Superior temporal gyrus (tissue), 1 donor: ENCODE measurements at regions not wholly inside any gene's neighbourhood (a gene's known extent, or its start where the extent isn't known, plus 50 kb on each side); places are given as distances from the start of the nearest gene placed in this dataset.

Experiments used
- DNase-seq: peaks from one replicate; pipeline ENCODE4 v3.0.0-alpha.2; 2016; ENCODE audit errors: extremely low spot score

DNA sequence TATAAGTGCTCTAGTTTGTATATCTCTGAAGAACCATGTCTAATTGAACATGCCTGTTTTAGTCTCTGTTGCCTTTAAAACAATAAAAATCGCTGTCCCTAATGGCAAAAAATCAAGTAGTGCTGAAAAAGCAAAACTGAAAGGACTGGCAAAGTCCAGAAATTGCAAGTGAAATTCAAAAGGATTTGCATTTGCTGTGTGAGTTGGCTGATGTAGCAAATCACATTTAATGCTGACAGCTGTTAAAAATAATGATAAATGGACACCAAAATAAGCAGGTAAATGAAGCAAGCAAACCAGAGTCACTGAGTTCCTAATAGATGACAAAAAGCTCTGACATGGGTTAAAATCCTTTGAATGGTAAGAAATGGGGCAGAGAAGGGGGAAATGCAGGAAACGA, 874.1 kb downstream of the GRM8 start:
- no peak for DNase-seq

DNA sequence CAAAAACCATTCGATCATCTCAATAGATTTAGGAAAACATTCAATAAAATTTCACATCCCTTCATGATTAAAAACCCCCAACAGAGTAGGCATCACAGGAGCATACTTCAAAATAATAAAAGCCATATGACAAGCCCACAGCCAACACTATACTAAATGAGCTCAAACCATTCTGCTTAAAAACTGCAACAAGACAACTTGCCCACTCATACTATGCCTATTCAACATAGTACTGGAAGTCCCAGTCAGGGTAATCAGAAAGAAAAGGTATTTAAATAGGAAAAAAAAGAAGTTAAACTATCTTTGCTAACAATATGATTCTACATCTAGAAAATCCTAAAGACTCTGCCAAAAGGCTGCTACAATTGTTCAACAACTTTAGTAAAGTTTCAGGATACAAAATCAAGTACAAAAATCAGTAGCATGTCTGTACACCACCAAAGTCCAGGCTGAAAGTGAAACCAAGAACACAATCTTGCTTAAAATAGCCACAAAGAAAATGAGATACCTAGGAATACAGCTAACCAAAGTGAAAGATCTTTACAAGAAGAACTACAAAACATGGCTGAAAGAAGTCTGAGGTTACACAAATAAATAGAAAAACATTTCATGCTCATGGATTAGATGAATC, 882.6 kb downstream of the GRM8 start:
- no peak for DNase-seq

DNA sequence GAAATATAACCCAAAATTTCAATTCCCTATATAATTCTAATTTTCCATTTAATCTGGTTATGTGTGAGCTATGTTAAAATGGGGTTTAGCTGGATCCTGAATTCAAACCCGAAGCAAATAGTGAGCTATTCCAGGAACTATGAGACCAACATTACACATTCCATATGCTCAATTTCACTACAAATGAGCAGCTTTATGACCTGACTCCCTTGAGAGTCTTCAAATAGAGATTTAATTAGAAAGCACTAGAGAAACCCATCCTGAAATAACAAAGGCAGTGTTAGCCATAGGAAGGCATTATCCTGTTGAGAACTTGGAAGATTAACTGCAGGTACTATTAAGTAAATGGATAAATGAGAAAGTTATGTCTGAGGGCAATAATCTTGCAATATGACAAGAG, 890.0 kb downstream of the GRM8 start:
- no peak for DNase-seq

DNA sequence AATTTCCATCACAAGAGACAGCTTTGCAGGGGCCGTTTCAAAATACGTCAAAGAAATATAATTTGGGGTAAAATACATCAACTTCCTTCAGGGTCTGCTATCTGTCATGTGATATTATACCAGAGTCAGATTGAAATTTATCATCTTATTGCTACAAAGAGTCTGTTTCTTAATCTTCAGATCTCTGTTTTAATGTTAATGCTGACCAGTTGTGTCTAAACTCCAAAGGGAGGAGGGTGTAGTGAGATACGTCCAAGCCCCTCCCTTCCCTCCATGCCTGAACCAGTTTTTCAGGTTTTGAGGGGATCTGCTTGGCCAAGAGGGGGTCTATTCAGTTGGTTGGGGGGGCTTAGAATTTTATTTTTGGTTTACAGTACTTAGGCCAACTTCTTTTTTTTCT, 891.6 kb downstream of the GRM8 start:
- no peak for DNase-seq

DNA sequence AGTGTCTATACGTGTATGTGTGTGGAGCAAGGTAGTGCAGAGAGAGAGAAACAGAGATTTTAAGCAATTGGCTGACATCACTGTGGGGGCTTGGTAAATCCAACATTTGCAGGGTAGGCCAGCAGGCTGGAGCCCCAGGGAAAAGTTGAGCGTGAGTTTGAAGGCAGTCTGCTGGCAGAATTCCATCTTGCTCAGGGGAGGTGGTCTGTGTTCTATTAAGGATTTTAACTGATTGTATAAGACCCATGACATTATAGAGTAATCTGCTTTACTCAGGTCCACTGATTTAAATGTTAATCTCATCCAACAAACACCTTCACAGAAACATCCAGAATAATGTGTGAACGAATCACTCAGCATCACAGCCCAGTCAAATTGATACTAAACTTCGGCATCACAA, 912.9 kb downstream of the GRM8 start:
- DNase-seq: no peak

DNA sequence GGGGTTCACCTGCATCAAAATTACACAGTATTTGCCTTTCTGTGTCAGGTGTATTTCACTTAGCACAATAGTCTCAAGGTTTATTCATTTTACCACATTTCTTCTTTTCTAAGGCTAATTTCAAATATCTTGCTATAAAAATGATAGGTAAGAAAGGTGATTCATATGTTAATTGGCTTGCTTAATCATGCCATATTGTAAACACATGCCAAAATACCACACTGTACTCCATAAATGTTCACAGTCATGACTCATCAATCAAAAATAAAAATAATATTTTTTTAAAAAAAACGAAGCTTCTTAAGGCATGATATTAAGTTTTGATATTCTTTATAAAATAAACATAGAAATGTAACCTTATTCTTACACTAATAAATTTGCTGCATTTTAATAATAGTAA, 947.1 kb downstream of the GRM8 start:
- no peak for DNase-seq

DNA sequence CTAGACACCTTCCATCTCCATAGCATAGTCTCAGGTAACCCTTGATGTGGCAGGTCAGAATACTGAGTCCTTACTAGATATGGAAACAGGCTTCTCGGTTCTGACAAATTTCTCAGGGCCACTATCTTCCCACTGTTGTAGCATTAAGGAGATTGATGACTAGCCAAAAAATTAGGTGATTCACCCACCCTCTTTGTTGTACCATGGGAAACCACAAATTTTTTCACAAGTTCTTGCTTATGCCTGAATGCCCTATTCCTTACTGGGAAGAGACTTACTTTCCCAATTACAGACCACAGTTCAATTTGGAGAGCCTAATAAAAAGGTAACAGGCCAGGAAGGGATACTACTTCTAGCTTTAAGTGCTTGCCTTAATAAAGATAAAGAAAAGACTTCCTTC, 948.8 kb downstream of the GRM8 start:
- DNase-seq: no peak

DNA sequence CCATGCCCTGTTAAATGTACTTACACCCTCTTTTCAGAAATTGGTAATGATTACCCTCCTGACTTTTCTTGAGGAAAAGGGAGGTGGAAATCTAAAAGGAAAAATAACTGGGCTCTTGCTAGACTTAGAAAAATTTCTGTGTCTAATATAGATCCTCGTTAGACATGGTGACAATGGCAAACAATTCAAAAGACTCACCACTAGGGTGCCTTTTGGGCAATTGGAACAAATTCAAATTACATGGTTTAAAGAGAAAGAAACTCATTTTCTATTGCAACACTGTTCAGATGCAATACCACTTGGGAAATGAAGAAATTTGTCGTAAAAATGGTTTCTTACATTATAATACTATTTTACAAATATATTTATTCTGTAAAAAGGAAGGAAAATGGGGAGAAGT, 950.1 kb downstream of the GRM8 start:
- DNase-seq: no peak

DNA sequence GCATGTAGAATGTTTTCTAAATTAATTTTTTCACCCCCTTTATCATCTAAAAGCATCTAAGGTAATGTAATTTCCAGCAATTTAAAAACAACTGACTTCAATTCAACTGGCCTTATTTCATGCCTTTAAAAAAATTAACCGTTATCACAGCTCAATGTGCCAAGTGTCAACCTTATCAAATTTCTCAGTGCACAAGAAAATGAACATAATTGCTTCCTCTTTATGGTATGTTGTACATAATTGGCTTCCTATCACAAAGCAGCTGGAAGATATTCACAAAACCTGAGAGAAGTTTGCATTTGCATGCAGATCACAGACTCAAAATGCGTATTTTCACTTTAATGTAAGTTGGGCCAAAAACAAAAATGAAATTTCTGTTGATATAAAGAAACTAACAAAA, 966.4 kb downstream of the GRM8 start:
- no peak for DNase-seq

DNA sequence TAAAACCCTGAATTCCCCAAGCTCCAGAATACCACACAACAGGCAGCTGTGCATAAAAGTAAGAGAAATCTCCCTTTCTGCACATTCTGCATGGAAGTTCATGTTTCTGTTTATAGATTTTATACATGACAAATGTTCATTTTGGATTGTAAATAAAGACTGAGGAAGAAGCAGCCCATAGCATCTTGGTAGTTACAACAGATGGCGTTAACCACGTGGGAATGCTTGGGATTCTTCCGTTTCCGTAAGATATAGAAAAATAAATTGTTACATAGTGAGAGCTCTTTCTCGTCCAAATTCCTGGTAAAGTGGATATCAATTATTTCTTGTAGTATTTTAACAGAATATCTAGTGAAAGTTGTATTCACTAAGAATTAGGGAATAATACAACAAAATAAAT, 1016.5 kb downstream of the GRM8 start:
- DNase-seq: no peak

DNA sequence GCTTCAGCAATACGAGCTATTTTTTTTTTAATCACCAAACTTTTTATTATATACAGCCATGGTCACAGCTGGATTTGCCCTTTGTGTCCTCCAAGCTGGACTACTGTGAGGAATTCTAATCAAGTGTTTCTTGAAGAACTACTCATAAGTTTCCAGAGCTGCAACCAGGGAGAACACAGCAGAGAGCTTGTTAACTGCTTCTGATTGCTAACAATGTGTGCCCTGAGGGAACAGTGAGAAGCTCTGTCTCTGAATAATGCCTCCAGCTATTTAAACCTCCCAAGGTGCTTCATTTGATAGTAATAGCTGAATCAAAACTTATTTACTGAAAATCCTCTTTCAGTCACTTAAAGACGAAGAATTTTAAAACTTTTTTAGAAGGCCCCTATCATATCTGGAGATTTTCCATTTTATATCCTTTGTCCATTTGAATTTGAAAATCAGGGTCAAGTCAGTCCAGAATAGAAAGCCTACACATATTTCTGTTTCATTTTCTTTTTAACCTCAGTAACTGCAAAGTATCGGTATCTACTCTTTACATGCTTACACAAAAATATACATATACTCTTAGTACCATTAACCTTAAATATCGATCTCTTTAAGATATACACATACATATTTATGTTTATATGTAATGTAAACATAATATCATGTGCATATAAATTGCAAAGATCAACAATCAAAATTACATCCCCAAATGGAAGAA, 1024.2 kb downstream of the GRM8 start:
- DNase-seq: no peak

DNA sequence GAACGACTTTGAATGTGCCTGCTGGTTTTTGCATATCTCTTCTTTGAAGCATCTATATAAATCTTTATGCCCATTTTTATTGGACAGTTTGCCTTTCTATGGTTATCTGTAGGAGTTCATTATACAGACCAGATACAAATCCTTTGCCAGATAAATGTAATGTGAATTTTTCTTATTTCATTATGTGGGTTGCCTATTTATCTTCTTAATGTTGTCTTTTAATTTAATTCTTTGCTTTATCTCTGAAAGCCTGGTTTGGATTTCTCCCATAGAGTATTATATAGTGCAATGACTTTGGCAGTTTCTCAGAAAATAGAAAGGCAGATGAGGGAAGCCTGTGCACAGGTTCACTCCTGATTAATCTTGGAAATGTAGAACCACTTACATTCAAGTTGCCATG, 1025.1 kb downstream of the GRM8 start:
- no peak for DNase-seq

DNA sequence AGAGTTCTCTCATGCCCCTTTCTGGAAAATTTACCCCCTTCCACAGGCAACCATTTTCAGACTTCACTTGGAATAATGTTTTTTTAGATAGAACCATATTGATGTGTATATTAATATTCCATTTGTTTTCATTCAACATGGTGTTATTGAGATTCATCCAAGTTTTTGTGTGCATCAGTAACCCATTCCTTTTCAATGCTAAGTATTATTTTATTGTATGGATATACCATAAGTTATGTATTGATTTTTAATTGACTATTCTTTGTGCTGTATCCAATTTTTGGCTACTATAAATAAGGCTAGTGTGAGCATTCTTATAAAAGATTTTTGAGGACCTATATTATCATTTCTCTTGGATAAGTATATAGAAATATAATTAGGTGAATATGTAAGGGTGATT, 1025.7 kb downstream of the GRM8 start:
- no peak for DNase-seq

DNA sequence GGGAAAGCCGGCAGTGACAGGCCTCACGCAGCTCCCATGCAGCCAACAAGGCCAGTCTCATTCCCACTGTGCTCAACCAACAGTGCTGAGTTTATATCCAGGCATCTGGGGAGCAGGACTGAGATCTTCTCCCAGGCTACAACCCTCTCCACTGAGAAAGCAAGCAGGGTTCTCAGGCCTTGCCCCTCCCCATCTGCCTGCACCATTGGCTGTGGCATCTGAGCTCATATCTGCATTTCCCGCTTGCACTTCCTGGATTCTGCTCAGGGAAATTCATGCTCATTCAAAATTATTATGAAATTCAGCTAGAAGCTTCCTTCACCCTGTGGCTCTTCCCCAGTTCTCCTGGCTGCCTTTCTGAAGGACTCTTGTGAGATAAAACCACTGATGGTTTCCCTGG, 1029.0 kb downstream of the GRM8 start:
- DNase-seq: no peak

DNA sequence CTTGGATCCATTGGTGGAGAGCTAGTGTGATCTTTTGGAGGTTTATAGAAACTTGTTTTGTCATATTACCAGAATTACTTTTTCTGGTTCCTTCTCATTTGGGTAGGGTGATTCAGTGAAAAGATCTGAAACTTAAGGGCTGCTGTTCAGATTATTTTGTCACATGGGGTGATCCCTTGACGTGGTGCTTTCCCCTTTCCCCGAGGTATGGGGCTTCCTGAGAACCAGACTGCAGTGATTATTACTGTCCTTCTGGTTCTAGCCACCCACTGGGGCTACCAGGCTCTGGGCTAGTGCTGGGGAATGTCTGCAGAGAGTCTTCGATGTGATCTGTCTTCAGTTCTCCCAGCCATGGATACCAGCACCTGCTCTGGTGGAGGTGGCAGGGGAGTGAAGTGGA, 1030.0 kb downstream of the GRM8 start:
- DNase-seq: no peak

DNA sequence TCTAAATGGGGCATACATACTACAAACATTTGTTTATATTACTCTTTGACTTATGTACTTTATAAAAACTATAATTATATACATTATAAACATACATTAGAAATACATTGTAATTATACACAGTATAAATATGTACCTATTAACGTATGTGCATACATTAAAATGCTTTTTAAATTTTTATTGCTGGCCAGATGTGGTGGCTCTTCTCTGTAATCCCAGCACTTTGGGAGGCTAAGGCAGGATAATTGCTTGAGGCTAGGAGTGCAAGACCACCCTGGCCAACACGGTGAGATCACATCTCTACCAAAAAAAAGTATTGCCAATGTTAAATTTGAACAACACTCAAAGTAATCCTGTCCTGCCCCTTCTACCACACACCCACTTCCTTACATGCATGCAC, 1037.0 kb downstream of the GRM8 start:
- DNase-seq: no peak

DNA sequence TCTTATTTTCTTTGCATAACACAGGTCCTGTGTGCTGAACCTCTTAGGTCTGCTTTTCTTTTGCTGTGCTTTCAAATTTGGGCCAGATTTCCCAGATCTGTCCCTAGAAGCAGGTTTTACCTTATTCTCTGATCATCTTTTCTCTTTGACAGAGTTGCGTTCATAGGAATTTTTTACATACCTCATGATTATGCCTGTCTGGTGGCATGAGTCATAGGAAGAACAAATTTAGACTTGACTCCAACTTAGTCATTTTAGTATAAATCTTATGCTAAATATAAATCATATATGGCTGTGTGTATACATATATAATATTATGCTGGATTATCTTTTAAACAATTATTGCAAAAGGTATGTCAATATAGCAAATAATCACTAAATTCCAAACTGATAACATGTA, 1038.9 kb downstream of the GRM8 start:
- DNase-seq: peak; percentile 25

DNA sequence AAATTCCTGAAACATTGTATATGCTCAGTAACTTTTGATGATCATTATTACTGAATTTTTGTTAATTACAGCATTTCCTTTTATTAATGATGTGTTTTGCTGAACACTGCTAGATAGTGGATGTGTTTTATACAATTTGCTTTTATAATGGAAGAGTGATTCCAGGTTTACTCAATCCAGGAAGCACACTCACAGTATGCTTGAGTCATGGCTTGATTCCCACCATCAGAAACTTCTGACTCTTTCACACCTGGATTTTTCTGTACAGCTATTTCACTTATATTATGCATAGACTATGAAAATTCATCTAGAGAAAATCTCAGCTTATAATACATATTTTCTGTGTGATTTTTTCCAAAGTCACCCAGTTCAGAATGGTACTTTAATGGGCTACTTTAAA, 1040.9 kb downstream of the GRM8 start:
- no peak for DNase-seq

DNA sequence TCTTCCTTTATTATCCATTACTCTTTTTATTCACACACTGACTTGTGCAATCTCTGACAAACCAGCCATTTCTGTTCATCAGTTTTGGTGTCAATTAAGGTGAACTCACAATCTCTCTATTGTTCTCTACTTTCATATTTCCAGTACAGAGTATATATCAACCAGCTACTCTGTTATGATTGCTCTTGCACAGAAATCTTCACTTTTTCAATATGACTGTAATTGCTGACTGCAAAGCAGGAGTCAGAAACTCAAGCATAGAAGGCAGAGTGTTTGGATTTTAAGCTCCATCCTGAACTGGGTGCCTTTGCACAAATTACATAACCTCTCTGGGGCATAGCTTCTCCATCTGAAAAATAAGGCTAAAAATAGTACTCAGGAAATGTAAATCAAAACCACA, 1042.0 kb downstream of the GRM8 start:
- no peak for DNase-seq

DNA sequence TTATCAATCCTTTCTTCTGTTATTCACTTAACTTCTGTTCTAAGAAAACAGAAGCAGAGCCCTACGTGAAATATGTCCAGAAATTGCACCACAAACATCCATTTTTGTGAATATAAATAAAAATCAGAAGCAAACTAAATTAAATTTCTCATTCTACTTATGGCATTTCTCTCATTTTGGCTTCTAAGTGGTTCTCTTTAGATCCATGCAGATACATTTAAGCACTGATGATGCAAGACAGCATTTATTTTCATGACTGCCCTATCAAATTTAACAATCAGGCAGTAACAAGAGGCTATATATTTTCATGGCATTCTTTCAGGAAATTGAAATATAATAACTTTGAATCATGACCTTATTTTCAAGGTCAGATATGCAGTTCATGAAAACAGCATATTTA, 1049.6 kb downstream of the GRM8 start:
- no peak for DNase-seq

DNA sequence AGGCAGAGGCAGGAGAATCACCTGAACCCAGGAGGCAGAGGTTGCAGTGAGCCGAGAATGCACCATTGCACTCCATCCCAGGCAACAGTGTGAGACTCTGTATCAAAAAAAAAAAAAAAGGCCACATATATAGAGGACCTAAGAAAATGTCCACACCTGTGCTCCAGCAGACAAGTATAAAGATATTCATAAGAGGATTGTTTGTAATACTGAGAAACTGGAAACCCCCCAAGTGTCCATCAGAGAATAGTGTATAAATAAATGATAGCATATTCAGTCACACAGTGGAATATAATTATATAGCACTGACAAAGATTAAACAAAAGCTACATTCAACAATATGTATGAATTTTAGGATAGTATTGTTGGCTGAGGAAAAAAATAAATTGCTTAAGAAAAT, 1050.6 kb downstream of the GRM8 start:
- no peak for DNase-seq

DNA sequence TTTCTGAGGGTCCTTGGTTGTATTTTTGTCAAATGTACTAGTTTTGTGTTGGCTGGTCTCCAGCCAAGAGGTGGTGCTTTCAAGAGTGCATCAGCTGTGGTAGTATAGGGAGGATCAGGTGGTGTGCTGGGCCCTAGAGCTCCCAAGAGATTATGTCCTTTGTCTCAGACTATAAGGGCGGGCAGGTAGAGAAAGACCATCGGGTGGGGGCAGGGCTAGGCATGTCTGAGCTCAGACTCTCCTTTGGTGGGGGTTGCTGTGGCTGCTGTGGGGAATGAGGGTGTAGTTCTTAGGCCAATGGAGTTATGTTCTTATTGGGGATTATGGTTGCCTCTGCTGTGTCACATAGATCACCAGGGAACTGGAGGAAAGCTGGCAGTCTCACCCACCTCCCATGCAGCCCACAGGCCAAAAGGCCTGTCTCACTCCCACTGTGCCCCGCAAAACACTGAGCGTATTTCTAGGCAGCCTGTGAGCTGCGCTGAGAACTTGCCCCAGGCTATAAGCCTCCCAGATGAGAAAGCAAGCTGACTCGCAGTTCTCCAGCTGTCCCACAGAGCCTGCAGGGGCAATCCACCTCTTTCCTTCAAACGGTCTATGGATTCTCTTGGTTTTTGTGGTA, 1066.7 kb downstream of the GRM8 start:
- no peak for DNase-seq

DNA sequence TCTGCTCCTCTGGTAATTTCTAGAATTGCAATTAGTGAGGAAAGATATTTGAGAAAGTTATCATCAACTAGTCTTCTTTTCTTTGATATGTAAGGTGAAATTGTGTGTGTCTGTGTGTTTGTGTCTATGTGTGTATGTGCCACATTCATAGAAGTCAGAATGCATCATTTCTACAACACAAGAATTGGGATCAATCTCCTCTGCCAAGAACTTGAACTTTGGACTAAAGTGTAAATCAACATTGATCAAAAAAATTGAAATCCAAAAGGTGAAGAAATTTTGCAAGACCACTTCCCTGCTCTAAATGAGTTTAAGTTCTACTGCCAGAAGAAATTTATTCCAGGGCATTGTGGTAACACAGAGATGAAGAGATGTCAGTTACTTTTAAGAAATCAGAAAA, 1072.8 kb downstream of the GRM8 start:
- DNase-seq: no peak

DNA sequence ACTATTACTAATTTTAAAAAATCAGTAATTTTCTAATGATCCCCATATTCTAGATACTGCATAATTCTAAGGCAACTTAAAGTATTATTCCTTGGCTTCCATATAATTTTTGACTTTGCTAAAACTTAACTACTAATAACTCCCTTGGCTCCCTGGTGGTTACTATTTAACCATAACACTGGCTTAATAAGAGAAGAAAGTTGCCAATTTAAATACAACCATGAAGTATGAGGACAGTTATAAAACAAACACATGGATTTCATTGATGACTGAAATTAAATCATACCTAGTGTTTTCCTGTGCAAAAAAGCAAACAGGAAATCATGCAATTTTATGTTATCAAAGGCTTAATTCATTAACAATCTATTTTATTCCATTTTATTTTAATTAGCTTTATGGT, 1073.9 kb downstream of the GRM8 start:
- DNase-seq: no peak
